WTC11 (cell line): ENCODE measurements at regions not wholly inside any gene's neighbourhood (a gene's known extent, or its start where the extent isn't known, plus 50 kb on each side); places are given as distances from the start of the nearest gene placed in this dataset.

Source experiments
- ATAC-seq: fragments of 200-7000 bp; cut with Tn5 transposase; 2 replicates; pipeline ENCODE4 v1.10.0; 2021; ENCODE audit warnings: mild to moderate bottlenecking, moderate library complexity
- CTCF ChIA-PET: fragments of 300-600 bp; sonication (Branson Sonifier 250); formaldehyde crosslinking; loops from one replicate; lab custom pipeline; 2021; ENCODE audit warnings: antibody characterized with exemption; lab: Charles Lee
- POLR2A ChIA-PET: fragments of 350-600 bp; sonication (Branson Sonifier 250); formaldehyde crosslinking; loops from one replicate; lab custom pipeline; 2021; ENCODE audit warnings: antibody characterized with exemption; lab: Charles Lee
- DNase-seq: peaks from one replicate; pipeline ENCODE4 v3.0.0; 2021; ENCODE audit warnings: low spot score
- H3K27ac Mint-ChIP-seq: 2 replicates; pipeline ENCODE4 v1.8.0; 2021; ENCODE audit warnings: mixed read lengths
- H3K27me3 Mint-ChIP-seq: 2 replicates; pipeline ENCODE4 v1.8.0; 2021; ENCODE audit warnings: low read depth, mild to moderate bottlenecking, moderate library complexity, mixed read lengths
- H3K36me3 Mint-ChIP-seq: 2 replicates; pipeline ENCODE4 v1.8.0; 2021; ENCODE audit warnings: mixed read lengths
- H3K4me1 Mint-ChIP-seq: 2 replicates; pipeline ENCODE4 v1.8.0; 2022; ENCODE audit warnings: mixed read lengths
- H3K4me3 Mint-ChIP-seq: 2 replicates; pipeline ENCODE4 v1.8.0; 2021; ENCODE audit warnings: mild to moderate bottlenecking, moderate library complexity, mixed read lengths
- H3K9me3 Mint-ChIP-seq: 2 replicates; pipeline ENCODE4 v1.8.0; 2021; ENCODE audit warnings: mixed read lengths
- ATF1 ChIP-seq: sonication (generic); formaldehyde crosslinking; IDR thresholded peaks from 2 replicates; pipeline ENCODE4 v1.8.1; 2023; ENCODE audit warnings: mild to moderate bottlenecking, moderate library complexity, missing genetic modification reagents
- CBFB ChIP-seq: sonication (generic); formaldehyde crosslinking; IDR thresholded peaks from 2 replicates; pipeline ENCODE4 v1.8.1; 2022; ENCODE audit warnings: mild to moderate bottlenecking, low read depth, missing genetic modification reagents
- CREM ChIP-seq: sonication (generic); formaldehyde crosslinking; IDR thresholded peaks from 2 replicates; pipeline ENCODE4 v1.8.1; 2022; ENCODE audit warnings: mild to moderate bottlenecking, missing genetic modification reagents, moderate library complexity
- ETV6 ChIP-seq: sonication (generic); formaldehyde crosslinking; IDR thresholded peaks from 2 replicates; pipeline ENCODE4 v1.8.1; 2022; ENCODE audit warnings: mild to moderate bottlenecking, missing genetic modification reagents
- JUN ChIP-seq: sonication (generic); formaldehyde crosslinking; IDR thresholded peaks from 2 replicates; pipeline ENCODE4 v1.8.0; 2023; ENCODE audit warnings: mild to moderate bottlenecking, missing genetic modification reagents
- NR3C1 ChIP-seq: sonication (generic); formaldehyde crosslinking; conservative IDR thresholded peaks from 2 replicates; pipeline ENCODE4 v1.8.1; 2023; ENCODE audit warnings: low read depth, mild to moderate bottlenecking, missing genetic modification reagents
- OVOL2 ChIP-seq: fragments of 250-450 bp; sonication (Bioruptor Pico); IDR thresholded peaks from 2 replicates; pipeline ENCODE4 v1.9.0; 2021; ENCODE audit warnings: mild to moderate bottlenecking, borderline replicate concordance
- RORB ChIP-seq: fragments of 250-450 bp; sonication (Bioruptor Pico); IDR thresholded peaks from 2 replicates; pipeline ENCODE4 v1.9.0; 2021; ENCODE audit warnings: mild to moderate bottlenecking
- SOX15 ChIP-seq: fragments of 250-450 bp; sonication (Bioruptor Pico); IDR thresholded peaks from 2 replicates; pipeline ENCODE4 v1.9.0; 2021; ENCODE audit warnings: mild to moderate bottlenecking
- SP1 ChIP-seq: sonication (generic); formaldehyde crosslinking; conservative IDR thresholded peaks from 2 replicates; pipeline ENCODE4 v1.8.1; 2022; ENCODE audit warnings: missing genetic modification reagents
- TEAD1 ChIP-seq: sonication (generic); formaldehyde crosslinking; IDR thresholded peaks from 2 replicates; pipeline ENCODE4 v1.8.0; 2022; ENCODE audit warnings: mild to moderate bottlenecking, missing genetic modification reagents
- TP53 ChIP-seq: sonication (generic); formaldehyde crosslinking; IDR thresholded peaks from 2 replicates; pipeline ENCODE4 v1.8.1; 2023; ENCODE audit warnings: mild to moderate bottlenecking, missing genetic modification reagents
- ZBTB21 ChIP-seq: sonication (generic); formaldehyde crosslinking; IDR thresholded peaks from 2 replicates; pipeline ENCODE4 v1.8.1; 2023; ENCODE audit warnings: mild to moderate bottlenecking, missing genetic modification reagents, borderline replicate concordance
- ZNF232 ChIP-seq: sonication (generic); formaldehyde crosslinking; IDR thresholded peaks from 2 replicates; pipeline ENCODE4 v1.8.0; 2022; ENCODE audit warnings: mild to moderate bottlenecking, missing genetic modification reagents
- ZNF396 ChIP-seq: fragments of 250-450 bp; sonication (Bioruptor Pico); IDR thresholded peaks from 2 replicates; pipeline ENCODE4 v1.8.0; 2021; ENCODE audit warnings: mild to moderate bottlenecking, moderate library complexity, borderline replicate concordance
- ZNF416 ChIP-seq: fragments of 250-450 bp; sonication (Bioruptor Pico); IDR thresholded peaks from 2 replicates; pipeline ENCODE4 v1.9.0; 2021; ENCODE audit warnings: mild to moderate bottlenecking, inconsistent platforms
- ZNF423 ChIP-seq: fragments of 250-450 bp; sonication (Bioruptor Pico); IDR thresholded peaks from 2 replicates; pipeline ENCODE4 v2.1.2; 2022; ENCODE audit warnings: mild to moderate bottlenecking, moderate library complexity
- TF ChIP-seq, protein P1 (sequence below): sonication (generic); formaldehyde crosslinking; IDR thresholded peaks from 2 replicates; pipeline ENCODE4 v1.8.1; 2022; ENCODE audit warnings: missing genetic modification reagents, borderline replicate concordance
- TF ChIP-seq, protein P2 (sequence below): sonication (generic); formaldehyde crosslinking; IDR thresholded peaks from 2 replicates; pipeline ENCODE4 v1.8.1; 2023; ENCODE audit warnings: mild to moderate bottlenecking, missing genetic modification reagents
- TF ChIP-seq, protein P3 (sequence below): fragments of 250-450 bp; sonication (Bioruptor Pico); IDR thresholded peaks from 2 replicates; pipeline ENCODE4 v2.1.2; 2022; ENCODE audit warnings: mild to moderate bottlenecking, moderate library complexity
- TF ChIP-seq, protein P4 (sequence below): sonication (generic); formaldehyde crosslinking; IDR thresholded peaks from 2 replicates; pipeline ENCODE4 v1.8.1; 2022; ENCODE audit warnings: low read depth, mild to moderate bottlenecking, moderate library complexity, missing genetic modification reagents, borderline replicate concordance

DNA sequence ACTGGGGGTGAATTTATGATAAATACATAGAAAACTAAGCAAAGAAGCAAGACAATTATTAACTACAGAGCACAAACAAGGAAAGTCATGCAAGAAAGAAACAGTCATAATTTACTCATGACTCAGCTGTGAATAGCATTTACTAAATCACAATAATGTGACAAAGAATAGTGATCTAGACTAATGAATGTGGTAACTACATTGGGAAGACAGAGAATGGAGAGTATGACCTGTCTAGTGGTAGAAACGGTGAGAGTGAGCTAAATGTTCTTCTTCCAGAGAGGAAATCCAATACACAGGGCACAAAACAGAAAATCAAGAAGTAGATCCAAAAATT lies 153.5 kb upstream of the DST start (continued):
- TF ChIP-seq, protein P1, sequence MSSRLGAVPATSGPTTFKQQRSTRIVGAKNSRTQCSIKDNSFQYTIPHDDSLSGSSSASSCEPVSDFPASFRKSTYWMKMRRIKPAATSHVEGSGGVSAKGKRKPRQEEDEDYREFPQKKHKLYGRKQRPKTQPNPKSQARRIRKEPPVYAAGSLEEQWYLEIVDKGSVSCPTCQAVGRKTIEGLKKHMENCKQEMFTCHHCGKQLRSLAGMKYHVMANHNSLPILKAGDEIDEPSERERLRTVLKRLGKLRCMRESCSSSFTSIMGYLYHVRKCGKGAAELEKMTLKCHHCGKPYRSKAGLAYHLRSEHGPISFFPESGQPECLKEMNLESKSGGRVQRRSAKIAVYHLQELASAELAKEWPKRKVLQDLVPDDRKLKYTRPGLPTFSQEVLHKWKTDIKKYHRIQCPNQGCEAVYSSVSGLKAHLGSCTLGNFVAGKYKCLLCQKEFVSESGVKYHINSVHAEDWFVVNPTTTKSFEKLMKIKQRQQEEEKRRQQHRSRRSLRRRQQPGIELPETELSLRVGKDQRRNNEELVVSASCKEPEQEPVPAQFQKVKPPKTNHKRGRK (CRISPR knock-in tag) = no peak
- no peak for TF ChIP-seq OVOL2 (CRISPR knock-in tag)
- no peak for TF ChIP-seq SOX15 (CRISPR knock-in tag)
- no peak for TF ChIP-seq CBFB (CRISPR knock-in tag)

- H3K4me3 Mint-ChIP-seq = peak overlapping the region; percentile 4
- peaks cover 78% of the 10 kb centered on the region for H3K4me1 Mint-ChIP-seq
- H3K27ac Mint-ChIP-seq = peak overlapping the region; percentile 98
Observed at GRCh38 chr6:56795466-56796195, 152.9 kb upstream of the DST start.

GRCh38 chr6:56794421-56794820 lies 151.7 kb upstream of the DST start:
- ChIA-PET POLR2A (interaction anchor here (0.5 kb wide), 1 partner anchor 1397 kb away, joined by 8 read pairs; no protein-coding TSS in a partner anchor), CTCF (interaction anchor here (1.0 to 1.4 kb wide), 5 partner anchors 9 to 56 kb away, joined by 3 to 5 read pairs (median 3); no protein-coding TSS in a partner anchor)
- H3K27me3 Mint-ChIP-seq = no peaks in the 10 kb centered on the region
- peak; percentile 96 for ATAC-seq
- no peaks in the 10 kb centered on the region for H3K36me3 Mint-ChIP-seq
- H3K4me3 Mint-ChIP-seq = peak overlapping the region; percentile 46
- no peaks in the 10 kb centered on the region for H3K9me3 Mint-ChIP-seq
- H3K4me1 Mint-ChIP-seq = peaks cover 90% of the 10 kb centered on the region
- H3K27ac Mint-ChIP-seq = peak overlapping the region; percentile 98
- TF ChIP-seq, protein P2, sequence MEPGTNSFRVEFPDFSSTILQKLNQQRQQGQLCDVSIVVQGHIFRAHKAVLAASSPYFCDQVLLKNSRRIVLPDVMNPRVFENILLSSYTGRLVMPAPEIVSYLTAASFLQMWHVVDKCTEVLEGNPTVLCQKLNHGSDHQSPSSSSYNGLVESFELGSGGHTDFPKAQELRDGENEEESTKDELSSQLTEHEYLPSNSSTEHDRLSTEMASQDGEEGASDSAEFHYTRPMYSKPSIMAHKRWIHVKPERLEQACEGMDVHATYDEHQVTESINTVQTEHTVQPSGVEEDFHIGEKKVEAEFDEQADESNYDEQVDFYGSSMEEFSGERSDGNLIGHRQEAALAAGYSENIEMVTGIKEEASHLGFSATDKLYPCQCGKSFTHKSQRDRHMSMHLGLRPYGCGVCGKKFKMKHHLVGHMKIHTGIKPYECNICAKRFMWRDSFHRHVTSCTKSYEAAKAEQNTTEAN (CRISPR knock-in tag) = no peak
- TF ChIP-seq CREM (CRISPR knock-in tag) (peak; percentile 73; the same call in 1 of the 2 replicates), NR3C1 (no peak), TEAD1 (CRISPR knock-in tag) (peak; percentile 79; the same call in 1 of the 2 replicates), ETV6 (CRISPR knock-in tag) (peak; percentile 33; the same call in 1 of the 2 replicates), ZNF396 (peak; percentile 88; the same call in 1 of the 2 replicates), SP1 (CRISPR knock-in tag) (0 out of 2 replicates have a peak, but pooled peaks have one; percentile 8), JUN (no peak), ZNF423 (CRISPR knock-in tag) (peak; percentile 84)
- TF ChIP-seq, protein P3, sequence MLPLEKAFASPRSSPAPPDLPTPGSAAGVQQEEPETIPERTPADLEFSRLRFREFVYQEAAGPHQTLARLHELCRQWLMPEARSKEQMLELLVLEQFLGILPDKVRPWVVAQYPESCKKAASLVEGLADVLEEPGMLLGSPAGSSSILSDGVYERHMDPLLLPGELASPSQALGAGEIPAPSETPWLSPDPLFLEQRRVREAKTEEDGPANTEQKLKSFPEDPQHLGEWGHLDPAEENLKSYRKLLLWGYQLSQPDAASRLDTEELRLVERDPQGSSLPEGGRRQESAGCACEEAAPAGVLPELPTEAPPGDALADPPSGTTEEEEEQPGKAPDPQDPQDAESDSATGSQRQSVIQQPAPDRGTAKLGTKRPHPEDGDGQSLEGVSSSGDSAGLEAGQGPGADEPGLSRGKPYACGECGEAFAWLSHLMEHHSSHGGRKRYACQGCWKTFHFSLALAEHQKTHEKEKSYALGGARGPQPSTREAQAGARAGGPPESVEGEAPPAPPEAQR = peak; percentile 82; the same call in 1 of the 2 replicates
- DNase-seq = peak; percentile 53

More at GRCh38 chr6:56795466-56796195, 152.9 kb upstream of the DST start:
- CTCF ChIA-PET = interaction anchor here (1.1 to 1.4 kb wide), 2 partner anchors 26 to 49 kb away, joined by 3 to 5 read pairs; no protein-coding TSS in a partner anchor
- TF ChIP-seq ATF1 = no peak
- TF ChIP-seq, protein P4, sequence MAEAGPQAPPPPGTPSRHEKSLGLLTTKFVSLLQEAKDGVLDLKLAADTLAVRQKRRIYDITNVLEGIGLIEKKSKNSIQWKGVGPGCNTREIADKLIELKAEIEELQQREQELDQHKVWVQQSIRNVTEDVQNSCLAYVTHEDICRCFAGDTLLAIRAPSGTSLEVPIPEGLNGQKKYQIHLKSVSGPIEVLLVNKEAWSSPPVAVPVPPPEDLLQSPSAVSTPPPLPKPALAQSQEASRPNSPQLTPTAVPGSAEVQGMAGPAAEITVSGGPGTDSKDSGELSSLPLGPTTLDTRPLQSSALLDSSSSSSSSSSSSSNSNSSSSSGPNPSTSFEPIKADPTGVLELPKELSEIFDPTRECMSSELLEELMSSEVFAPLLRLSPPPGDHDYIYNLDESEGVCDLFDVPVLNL (CRISPR knock-in tag) = no peak
- no peak for TF ChIP-seq ZBTB21 (CRISPR knock-in tag)
- TF ChIP-seq CBFB (CRISPR knock-in tag) = no peak
- no peak for TF ChIP-seq ZNF232 (CRISPR knock-in tag)
- TF ChIP-seq JUN = no peak
- no peak for TF ChIP-seq TP53 (CRISPR knock-in tag)
- TF ChIP-seq RORB (CRISPR knock-in tag) = no peak
- no peak for TF ChIP-seq ZNF416 (CRISPR knock-in tag)
- DNase-seq (no peak), ATAC-seq (no peak)
- H3K27me3 Mint-ChIP-seq = no peaks in the 10 kb centered on the region
- H3K36me3 Mint-ChIP-seq = no peaks in the 10 kb centered on the region
- H3K9me3 Mint-ChIP-seq = no peaks in the 10 kb centered on the region
- POLR2A ChIA-PET = no interaction called here
